Osteoblast (primary cell): ENCODE measurements at regions not wholly inside any gene's neighbourhood (a gene's known extent, or its start where the extent isn't known, plus 50 kb on each side); places are given as distances from the start of the nearest gene placed in this dataset.

Source experiments
- DNase-seq: peaks from one replicate; pipeline ENCODE4 v3.0.0; 2011; ENCODE audit warnings: low spot score, mixed read lengths; ENCODE audit not compliant: insufficient read length; ENCODE audit errors: missing footprints
- H2AFZ ChIP-seq: 2 replicates; pipeline ENCODE4 v1.6.0; 2011; ENCODE audit warnings: mild to moderate bottlenecking, low read length
- H3K27ac ChIP-seq: 2 replicates; pipeline ENCODE4 v1.5.1; 2011; ENCODE audit warnings: mild to moderate bottlenecking, low read depth, low read length, moderate library complexity
- H3K27me3 ChIP-seq: 2 replicates; pipeline ENCODE4 v1.6.0; 2012; ENCODE audit warnings: mild to moderate bottlenecking, control low read depth, inconsistent platforms, low read length, moderate library complexity; ENCODE audit not compliant: insufficient read depth
- H3K36me3 ChIP-seq: 2 replicates; pipeline ENCODE4 v1.5.1; 2011; ENCODE audit warnings: mild to moderate bottlenecking, low read length, control low read depth, moderate library complexity; ENCODE audit not compliant: insufficient read depth
- H3K4me1 ChIP-seq: 2 replicates; pipeline ENCODE4 v1.5.1; 2011; ENCODE audit warnings: mild to moderate bottlenecking, low read length, control low read depth, moderate library complexity; ENCODE audit not compliant: insufficient read depth
- H3K4me2 ChIP-seq: 2 replicates; pipeline ENCODE4 v1.6.0; 2011; ENCODE audit warnings: mild to moderate bottlenecking, low read length; ENCODE audit not compliant: insufficient read depth
- H3K4me3 ChIP-seq: fragments of 200-600 bp; sonication (generic); 3 replicates; pipeline ENCODE4 v1.5.1; 2012; ENCODE audit warnings: mild to moderate bottlenecking, low read length, inconsistent platforms; ENCODE audit not compliant: insufficient read depth
- H3K79me2 ChIP-seq: 2 replicates; pipeline ENCODE4 v1.6.0; 2012; ENCODE audit warnings: mild to moderate bottlenecking, low read length, control low read depth, inconsistent platforms; ENCODE audit not compliant: insufficient read depth
- H3K9me3 ChIP-seq: 2 replicates; pipeline ENCODE4 v1.5.1; 2011; ENCODE audit warnings: low read depth, low read length, control low read depth
- H4K20me1 ChIP-seq: 2 replicates; pipeline ENCODE4 v1.6.0; 2012; ENCODE audit warnings: mild to moderate bottlenecking, low read length, control low read depth; ENCODE audit not compliant: insufficient read depth
- CTCF ChIP-seq: IDR thresholded peaks from 2 replicates; pipeline ENCODE4 v1.5.1; 2011; ENCODE audit warnings: mild to moderate bottlenecking, low read depth, low read length, moderate library complexity; ENCODE audit errors: extremely low read depth

- no peaks in the 10 kb centered on the region for H3K36me3 ChIP-seq
- no peaks in the 10 kb centered on the region for H3K27me3 ChIP-seq
- no peaks in the 10 kb centered on the region for H4K20me1 ChIP-seq
- H3K4me3 ChIP-seq, result no peak overlapping the region
- TF ChIP-seq CTCF, result no peak
- H3K27ac ChIP-seq, result no peak overlapping the region
- H3K9me3 ChIP-seq, result no peaks in the 10 kb centered on the region
- H2AFZ ChIP-seq, result no peak overlapping the region
- no peak for DNase-seq
- H3K4me2 ChIP-seq, result no peak overlapping the region
- H3K79me2 ChIP-seq, result no peaks in the 10 kb centered on the region
- H3K4me1 ChIP-seq, result no peaks in the 10 kb centered on the region
These were observed 1343.5 kb downstream of the SUCLG1 start for GRCh38 chr2:83115606-83116005.

GRCh38 chr2:83115155-83115554 is 1343.9 kb downstream of the SUCLG1 start:
- H4K20me1 ChIP-seq, result no peaks in the 10 kb centered on the region
- no peaks in the 10 kb centered on the region for H3K27me3 ChIP-seq
- H3K27ac ChIP-seq, result no peak overlapping the region
- no peaks in the 10 kb centered on the region for H3K79me2 ChIP-seq
- no peak overlapping the region for H3K4me3 ChIP-seq
- no peak for TF ChIP-seq CTCF
- H3K4me2 ChIP-seq, result no peak overlapping the region
- H2AFZ ChIP-seq, result no peak overlapping the region
- no peaks in the 10 kb centered on the region for H3K4me1 ChIP-seq
- DNase-seq, result no peak
- no peaks in the 10 kb centered on the region for H3K9me3 ChIP-seq
- no peaks in the 10 kb centered on the region for H3K36me3 ChIP-seq

GRCh38 chr2:83113953-83114352 is 1345.1 kb downstream of the SUCLG1 start:
- Histone ChIP-seq H4K20me1 (no peaks in the 10 kb centered on the region), H3K9me3 (no peaks in the 10 kb centered on the region), H3K27ac (no peak overlapping the region), H3K27me3 (no peaks in the 10 kb centered on the region), H3K4me2 (no peak overlapping the region), H3K4me3 (no peak overlapping the region), H3K4me1 (no peaks in the 10 kb centered on the region), H2AFZ (no peak overlapping the region), H3K79me2 (no peaks in the 10 kb centered on the region), H3K36me3 (no peaks in the 10 kb centered on the region)
- no peak for DNase-seq
- TF ChIP-seq CTCF, result no peak

GRCh38 chr2:83112858-83113257 is 1346.2 kb downstream of the SUCLG1 start:
- Histone ChIP-seq H4K20me1 (no peaks in the 10 kb centered on the region), H3K4me2 (no peak overlapping the region), H3K4me3 (no peak overlapping the region), H3K27ac (no peak overlapping the region), H3K9me3 (no peaks in the 10 kb centered on the region), H3K27me3 (no peaks in the 10 kb centered on the region), H2AFZ (no peak overlapping the region), H3K79me2 (no peaks in the 10 kb centered on the region), H3K4me1 (no peaks in the 10 kb centered on the region), H3K36me3 (no peaks in the 10 kb centered on the region)
- no peak for TF ChIP-seq CTCF
- DNase-seq, result no peak
